HEK293 (cell line): ENCODE measurements at regions not wholly inside any gene's neighbourhood (a gene's known extent, or its start where the extent isn't known, plus 50 kb on each side); places are given as distances from the start of the nearest gene placed in this dataset.

Source experiments
- KLF9 ChIP-seq: fragments of 450-650 bp; formaldehyde crosslinking; IDR thresholded peaks from 2 replicates; pipeline ENCODE4 v1.5.1; 2016; ENCODE audit warnings: missing biosample characterization, missing genetic modification characterization, low read depth
- TCF7L2 ChIP-seq: IDR thresholded peaks from 2 replicates; pipeline ENCODE4 v1.6.1; 2011; ENCODE audit warnings: low read depth, mild to moderate bottlenecking, inconsistent platforms, low read length, moderate library complexity, borderline replicate concordance
- ZBTB1 ChIP-seq: fragments of 450-650 bp; formaldehyde crosslinking; IDR thresholded peaks from 2 replicates; pipeline ENCODE4 v1.5.1; 2016; ENCODE audit warnings: missing biosample characterization, missing genetic modification characterization
- ZBTB7A ChIP-seq: fragments of 450-650 bp; formaldehyde crosslinking; IDR thresholded peaks from 2 replicates; pipeline ENCODE4 v1.5.1; 2016; ENCODE audit warnings: low read depth, missing biosample characterization, missing genetic modification characterization
- ZNF112 ChIP-seq: fragments of 450-650 bp; formaldehyde crosslinking; IDR thresholded peaks from 2 replicates; pipeline ENCODE4 v1.5.0; 2017; ENCODE audit warnings: missing biosample characterization, missing genetic modification characterization
- ZNF184 ChIP-seq: fragments of 450-650 bp; IDR thresholded peaks from 2 replicates; pipeline ENCODE4 v1.5.1; 2018; ENCODE audit warnings: missing biosample characterization, mild to moderate bottlenecking, missing genetic modification characterization
- ZNF19 ChIP-seq: fragments of 450-650 bp; formaldehyde crosslinking; IDR thresholded peaks from 2 replicates; pipeline ENCODE4; 2016; ENCODE audit warnings: missing biosample characterization, missing genetic modification characterization, low read depth
- ZNF350 ChIP-seq: fragments of 450-650 bp; formaldehyde crosslinking; IDR thresholded peaks from 2 replicates; pipeline ENCODE4 v1.5.0; 2017; ENCODE audit warnings: missing biosample characterization, mild to moderate bottlenecking, missing genetic modification characterization
- ZNF654 ChIP-seq: fragments of 450-650 bp; formaldehyde crosslinking; IDR thresholded peaks from 2 replicates; pipeline ENCODE4 v1.5.1; 2016; ENCODE audit warnings: low read depth, missing biosample characterization, missing genetic modification characterization
- TF ChIP-seq, protein P1 (sequence below): fragments of 450-650 bp; formaldehyde crosslinking; IDR thresholded peaks from 2 replicates; pipeline ENCODE4 v1.5.1; 2016; ENCODE audit warnings: missing biosample characterization, missing genetic modification characterization
- TF ChIP-seq, protein P2 (sequence below): fragments of 450-650 bp; formaldehyde crosslinking; IDR thresholded peaks from 2 replicates; pipeline ENCODE4 v1.5.1; 2016; ENCODE audit warnings: missing biosample characterization, missing genetic modification characterization
- TF ChIP-seq, protein P3 (sequence below): fragments of 450-650 bp; formaldehyde crosslinking; IDR thresholded peaks from 2 replicates; pipeline ENCODE4 v1.5.1; 2016; ENCODE audit warnings: missing biosample characterization, missing genetic modification characterization, low read depth
- TF ChIP-seq, protein P4 (sequence below): fragments of 450-650 bp; formaldehyde crosslinking; IDR thresholded peaks from 2 replicates; pipeline ENCODE4 v1.5.1; 2016; ENCODE audit warnings: missing biosample characterization, missing genetic modification characterization

DNA sequence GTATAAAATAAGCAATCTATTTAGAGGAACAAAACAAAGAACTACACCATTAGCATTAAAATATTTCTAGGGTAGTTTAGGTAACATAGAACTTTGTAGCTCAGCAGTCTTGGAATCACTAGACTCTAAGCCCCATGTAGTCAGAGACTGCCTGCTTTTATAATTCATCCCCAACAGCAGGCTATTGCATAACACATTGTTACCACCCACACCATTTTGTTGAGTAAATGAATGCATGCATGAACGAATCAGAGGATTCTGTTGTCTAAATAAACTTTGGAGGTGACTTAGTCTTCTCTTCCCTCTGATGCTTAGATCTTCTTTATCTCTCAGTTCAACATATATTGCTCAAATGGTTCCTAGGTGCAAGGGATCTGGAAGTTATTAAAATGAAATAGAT lies 167.6 kb upstream of the TNP1 start:
- TF ChIP-seq, protein P1, sequence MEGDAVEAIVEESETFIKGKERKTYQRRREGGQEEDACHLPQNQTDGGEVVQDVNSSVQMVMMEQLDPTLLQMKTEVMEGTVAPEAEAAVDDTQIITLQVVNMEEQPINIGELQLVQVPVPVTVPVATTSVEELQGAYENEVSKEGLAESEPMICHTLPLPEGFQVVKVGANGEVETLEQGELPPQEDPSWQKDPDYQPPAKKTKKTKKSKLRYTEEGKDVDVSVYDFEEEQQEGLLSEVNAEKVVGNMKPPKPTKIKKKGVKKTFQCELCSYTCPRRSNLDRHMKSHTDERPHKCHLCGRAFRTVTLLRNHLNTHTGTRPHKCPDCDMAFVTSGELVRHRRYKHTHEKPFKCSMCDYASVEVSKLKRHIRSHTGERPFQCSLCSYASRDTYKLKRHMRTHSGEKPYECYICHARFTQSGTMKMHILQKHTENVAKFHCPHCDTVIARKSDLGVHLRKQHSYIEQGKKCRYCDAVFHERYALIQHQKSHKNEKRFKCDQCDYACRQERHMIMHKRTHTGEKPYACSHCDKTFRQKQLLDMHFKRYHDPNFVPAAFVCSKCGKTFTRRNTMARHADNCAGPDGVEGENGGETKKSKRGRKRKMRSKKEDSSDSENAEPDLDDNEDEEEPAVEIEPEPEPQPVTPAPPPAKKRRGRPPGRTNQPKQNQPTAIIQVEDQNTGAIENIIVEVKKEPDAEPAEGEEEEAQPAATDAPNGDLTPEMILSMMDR, result no peak
- TF ChIP-seq, protein P2, sequence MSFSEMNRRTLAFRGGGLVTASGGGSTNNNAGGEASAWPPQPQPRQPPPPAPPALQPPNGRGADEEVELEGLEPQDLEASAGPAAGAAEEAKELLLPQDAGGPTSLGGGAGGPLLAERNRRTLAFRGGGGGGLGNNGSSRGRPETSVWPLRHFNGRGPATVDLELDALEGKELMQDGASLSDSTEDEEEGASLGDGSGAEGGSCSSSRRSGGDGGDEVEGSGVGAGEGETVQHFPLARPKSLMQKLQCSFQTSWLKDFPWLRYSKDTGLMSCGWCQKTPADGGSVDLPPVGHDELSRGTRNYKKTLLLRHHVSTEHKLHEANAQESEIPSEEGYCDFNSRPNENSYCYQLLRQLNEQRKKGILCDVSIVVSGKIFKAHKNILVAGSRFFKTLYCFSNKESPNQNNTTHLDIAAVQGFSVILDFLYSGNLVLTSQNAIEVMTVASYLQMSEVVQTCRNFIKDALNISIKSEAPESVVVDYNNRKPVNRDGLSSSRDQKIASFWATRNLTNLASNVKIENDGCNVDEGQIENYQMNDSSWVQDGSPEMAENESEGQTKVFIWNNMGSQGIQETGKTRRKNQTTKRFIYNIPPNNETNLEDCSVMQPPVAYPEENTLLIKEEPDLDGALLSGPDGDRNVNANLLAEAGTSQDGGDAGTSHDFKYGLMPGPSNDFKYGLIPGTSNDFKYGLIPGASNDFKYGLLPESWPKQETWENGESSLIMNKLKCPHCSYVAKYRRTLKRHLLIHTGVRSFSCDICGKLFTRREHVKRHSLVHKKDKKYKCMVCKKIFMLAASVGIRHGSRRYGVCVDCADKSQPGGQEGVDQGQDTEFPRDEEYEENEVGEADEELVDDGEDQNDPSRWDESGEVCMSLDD (tag by site-specific recombination), result no peak
- no peak for TF ChIP-seq TCF7L2
- no peak for TF ChIP-seq ZNF654 (tag by site-specific recombination)
- TF ChIP-seq ZNF350 (tag by site-specific recombination), result no peak
- TF ChIP-seq ZNF184 (tag by site-specific recombination), result no peak
- no peak for TF ChIP-seq KLF9 (tag by site-specific recombination)
- TF ChIP-seq ZBTB7A (tag by site-specific recombination), result no peak
- no peak for TF ChIP-seq ZNF112 (tag by site-specific recombination)
- TF ChIP-seq, protein P3, sequence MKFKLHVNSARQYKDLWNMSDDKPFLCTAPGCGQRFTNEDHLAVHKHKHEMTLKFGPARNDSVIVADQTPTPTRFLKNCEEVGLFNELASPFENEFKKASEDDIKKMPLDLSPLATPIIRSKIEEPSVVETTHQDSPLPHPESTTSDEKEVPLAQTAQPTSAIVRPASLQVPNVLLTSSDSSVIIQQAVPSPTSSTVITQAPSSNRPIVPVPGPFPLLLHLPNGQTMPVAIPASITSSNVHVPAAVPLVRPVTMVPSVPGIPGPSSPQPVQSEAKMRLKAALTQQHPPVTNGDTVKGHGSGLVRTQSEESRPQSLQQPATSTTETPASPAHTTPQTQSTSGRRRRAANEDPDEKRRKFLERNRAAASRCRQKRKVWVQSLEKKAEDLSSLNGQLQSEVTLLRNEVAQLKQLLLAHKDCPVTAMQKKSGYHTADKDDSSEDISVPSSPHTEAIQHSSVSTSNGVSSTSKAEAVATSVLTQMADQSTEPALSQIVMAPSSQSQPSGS (tag by site-specific recombination), result no peak
- TF ChIP-seq, protein P4, sequence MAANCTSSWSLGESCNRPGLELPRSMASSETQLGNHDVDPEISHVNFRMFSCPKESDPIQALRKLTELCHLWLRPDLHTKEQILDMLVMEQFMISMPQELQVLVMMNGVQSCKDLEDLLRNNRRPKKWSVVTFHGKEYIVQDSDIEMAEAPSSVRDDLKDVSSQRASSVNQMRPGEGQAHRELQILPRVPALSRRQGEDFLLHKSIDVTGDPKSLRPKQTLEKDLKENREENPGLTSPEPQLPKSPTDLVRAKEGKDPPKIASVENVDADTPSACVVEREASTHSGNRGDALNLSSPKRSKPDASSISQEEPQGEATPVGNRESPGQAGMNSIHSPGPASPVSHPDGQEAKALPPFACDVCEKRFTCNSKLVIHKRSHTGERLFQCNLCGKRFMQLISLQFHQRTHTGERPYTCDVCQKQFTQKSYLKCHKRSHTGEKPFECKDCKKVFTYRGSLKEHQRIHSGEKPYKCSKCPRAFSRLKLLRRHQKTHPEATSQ (tag by site-specific recombination), result no peak
- no peak for TF ChIP-seq ZNF19 (tag by site-specific recombination)
- no peak for TF ChIP-seq ZBTB1 (tag by site-specific recombination)
